Smooth muscle cell of the brain vasculature (primary cell): ENCODE measurements at regions not wholly inside any gene's neighbourhood (a gene's known extent, or its start where the extent isn't known, plus 50 kb on each side); places are given as distances from the start of the nearest gene placed in this dataset.

Source experiments
- DNase-seq: peaks from one replicate; pipeline ENCODE4 v3.0.0-alpha.2; 2012; ENCODE audit warnings: low read depth, low spot score

GRCh38 chr20:8935878-8936277 lies 133.0 kb upstream of the PLCB4 start:
- no peak for DNase-seq

DNA sequence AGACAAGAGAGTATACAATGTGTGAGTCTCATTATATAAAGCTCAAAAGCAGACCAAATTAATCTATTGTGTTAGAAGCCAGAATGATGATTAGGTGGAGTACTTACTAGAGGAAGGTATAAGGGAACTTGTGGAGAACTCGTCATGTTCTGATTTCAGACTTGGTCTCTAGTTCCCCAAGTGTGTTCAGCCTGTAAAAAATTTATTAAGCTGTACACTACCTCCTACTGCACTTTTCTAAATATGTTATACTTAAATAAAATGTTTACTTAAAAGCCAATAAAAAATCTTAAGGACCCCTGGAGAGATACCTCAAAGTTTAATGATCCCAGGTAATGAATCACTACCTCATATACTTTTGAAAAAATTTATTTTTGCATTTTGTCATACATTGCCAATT lies 130.4 kb upstream of the PLCB4 start:
- no peak for DNase-seq

GRCh38 chr20:8940326-8940725 lies 128.6 kb upstream of the PLCB4 start:
- peak; percentile 51 for DNase-seq

DNA sequence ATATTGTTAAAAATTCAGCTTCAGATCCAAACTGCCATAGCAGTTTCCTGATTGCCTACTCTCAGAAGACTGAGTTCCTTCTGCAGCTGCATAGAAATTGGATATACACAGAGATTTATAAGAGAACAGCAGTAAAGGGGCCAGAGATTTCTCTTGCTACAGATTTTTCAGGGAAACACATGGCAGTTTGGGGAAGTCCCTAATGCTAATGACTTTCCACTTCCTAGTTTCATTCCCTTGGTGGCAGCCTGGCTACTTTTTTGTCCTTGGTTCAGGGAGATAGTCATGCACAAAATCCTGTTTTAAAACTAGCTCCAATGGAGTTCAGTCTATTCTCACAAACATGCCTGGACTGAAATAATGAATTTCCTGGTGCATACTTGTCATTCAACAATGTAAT lies 125.3 kb upstream of the PLCB4 start:
- DNase-seq: no peak

- DNase-seq: no peak
These were observed 122.6 kb upstream of the PLCB4 start for GRCh38 chr20:8946036-8946940.

DNA sequence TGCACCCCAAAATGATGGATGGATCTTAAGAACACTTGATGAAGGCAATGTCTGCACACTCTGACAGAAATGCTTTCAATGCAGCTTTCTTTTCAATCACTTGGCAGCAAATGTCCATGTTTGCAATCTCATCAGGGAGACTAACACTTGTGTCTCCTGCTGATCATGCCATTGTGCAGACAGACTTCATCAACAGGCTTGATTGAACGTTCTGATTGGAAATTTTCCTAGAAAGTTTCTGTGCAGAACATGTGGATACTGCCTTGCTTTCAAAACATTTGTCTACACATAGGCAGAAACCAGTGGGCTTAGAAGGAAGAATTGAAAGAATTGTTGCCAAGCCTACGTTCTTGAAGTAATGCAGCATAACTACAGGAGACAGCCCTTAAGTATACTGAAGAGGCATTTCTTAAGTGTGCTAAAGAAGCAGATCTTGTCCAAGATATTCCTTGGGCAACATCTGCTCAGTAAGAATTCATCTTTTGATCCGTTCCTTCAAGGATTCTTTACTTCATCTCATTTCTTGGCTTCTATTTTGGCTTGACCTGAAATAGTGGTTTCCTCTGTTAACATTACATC lies 120.4 kb upstream of the PLCB4 start:
- DNase-seq: no peak

DNA sequence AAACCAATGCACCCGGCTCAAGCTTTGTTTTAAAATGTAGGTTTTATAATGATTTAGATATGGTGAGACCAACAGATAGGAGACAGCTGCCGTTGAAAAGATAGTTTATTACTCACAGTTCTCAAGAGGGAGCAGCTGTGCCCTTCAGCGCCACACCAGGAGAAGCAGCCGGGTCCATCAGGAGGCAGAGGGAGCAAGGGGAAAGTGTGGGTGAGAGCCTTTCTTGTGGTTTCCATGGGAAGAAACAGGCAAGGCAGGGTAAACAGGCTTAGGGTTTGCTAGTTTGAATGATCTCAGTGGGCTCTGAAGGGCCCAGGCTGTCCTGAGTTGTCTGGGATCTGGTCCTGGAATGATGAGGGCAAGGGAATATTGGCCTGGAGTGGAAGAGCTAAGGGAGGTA lies 117.7 kb upstream of the PLCB4 start:
- no peak for DNase-seq

DNA sequence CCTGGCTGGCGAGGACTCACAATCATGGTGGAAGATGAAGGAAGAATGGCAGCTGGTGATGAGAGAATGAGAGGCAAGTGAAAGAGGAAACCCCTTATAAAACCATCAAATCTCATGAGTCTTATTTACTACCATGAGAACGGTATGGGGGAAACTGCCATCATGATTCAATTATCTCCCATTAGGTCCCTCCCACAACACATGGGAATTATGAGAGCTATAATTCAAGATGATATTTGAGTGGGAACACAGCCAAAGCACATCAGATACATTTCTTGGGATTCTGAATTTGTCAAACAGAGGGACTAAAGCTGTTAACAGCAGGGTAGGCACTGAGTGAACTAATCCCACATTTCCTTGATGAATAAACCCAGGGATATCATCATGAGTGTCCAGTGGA lies 116.2 kb upstream of the PLCB4 start:
- DNase-seq: no peak

- DNase-seq: no peak
These were observed 115.6 kb upstream of the PLCB4 start for GRCh38 chr20:8953300-8953699.

DNA sequence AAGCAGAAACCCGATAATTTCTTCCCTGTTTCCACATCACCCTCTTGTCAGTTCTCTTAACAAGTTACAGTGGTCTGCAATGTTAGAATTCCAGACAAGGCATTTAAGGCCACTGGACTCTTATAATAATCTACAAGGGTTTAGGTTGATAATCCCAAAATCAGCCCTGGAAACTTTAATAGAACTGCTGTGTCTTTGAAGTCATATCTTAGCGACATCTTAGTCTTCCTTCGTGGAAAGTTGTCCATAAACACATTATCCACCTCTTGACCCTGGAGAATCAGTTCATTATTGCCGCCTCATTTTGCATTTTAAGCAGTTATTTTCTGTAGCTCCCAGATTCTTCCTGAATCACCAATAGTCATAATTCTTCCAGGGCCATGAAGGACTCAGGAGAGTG lies 108.6 kb upstream of the PLCB4 start:
- no peak for DNase-seq

DNA sequence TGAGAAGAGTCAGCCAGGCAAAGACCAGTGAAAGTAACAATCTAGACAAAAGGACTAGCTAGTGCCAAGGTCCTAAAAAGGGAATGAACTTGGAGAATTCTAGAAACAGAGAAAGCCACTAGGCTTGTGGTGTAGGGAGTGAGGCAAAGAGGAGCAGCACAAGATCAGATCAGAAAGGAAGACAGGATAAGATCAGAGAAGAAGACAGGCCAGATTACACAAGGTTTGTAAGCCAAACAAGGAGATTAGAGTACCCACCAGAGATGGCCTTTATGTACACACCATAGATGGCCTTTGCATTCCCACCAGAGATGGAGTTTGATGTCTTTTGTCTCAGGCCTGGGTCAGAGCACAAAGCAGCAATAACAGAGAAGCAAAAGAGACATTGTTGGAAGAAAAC lies 105.6 kb upstream of the PLCB4 start:
- DNase-seq: no peak

- DNase-seq: no peak
These were observed 103.8 kb upstream of the PLCB4 start for GRCh38 chr20:8964959-8965562.

DNA sequence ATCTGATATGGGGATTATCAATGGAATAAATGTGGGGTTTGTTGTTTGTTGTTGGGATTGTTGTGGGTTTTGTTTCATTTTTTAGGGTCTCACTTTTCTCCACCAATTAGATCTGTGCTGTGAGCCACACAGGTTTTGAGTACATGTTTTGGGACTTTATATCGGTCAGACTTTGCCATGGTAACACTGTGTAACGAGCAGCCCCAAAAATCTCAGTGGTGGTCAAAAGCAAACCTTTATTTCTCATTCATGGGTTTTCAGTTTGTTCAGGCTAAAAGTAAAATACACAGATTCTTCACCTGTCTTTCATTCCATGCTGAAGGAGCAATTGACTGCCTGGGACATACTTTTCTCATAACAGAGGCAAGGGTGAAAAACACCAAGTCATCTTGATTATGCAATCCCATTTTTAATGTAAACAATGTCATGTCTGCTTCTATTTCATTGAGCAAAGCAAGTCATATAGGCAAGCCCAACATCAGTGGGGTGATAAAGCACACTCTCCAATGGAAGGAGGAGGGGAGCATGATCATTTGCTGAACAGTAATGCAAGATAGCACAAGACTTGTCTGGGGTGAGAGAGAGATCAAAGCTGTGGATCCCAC lies 101.1 kb upstream of the PLCB4 start:
- no peak for DNase-seq

DNA sequence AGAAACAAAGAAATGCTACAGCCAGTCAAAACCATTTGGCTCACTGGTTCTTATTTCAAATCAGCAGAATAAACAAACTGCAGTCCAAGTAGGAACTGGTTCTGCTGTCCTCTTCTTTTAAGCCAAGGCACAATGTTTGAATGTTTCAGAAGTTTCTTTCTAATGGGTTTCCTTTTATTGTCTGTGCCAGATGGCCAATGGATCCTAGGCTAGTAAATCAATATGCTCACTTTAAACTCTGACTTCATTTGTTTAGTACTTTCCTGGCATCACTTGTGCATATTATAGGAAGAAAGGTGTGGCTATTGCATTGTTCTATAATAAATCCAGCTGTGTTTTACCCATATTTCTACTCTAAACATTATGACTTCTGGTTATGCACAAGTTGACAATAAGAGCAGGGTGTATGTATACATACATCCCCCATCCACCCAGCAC lies 99.7 kb upstream of the PLCB4 start:
- no peak for DNase-seq

GRCh38 chr20:8971669-8972316 lies 97.1 kb upstream of the PLCB4 start:
- no peak for DNase-seq

- DNase-seq: no peak
These were observed 95.8 kb upstream of the PLCB4 start for GRCh38 chr20:8972963-8973705.

- no peak for DNase-seq
These were observed 94.7 kb upstream of the PLCB4 start for GRCh38 chr20:8974009-8974708.

DNA sequence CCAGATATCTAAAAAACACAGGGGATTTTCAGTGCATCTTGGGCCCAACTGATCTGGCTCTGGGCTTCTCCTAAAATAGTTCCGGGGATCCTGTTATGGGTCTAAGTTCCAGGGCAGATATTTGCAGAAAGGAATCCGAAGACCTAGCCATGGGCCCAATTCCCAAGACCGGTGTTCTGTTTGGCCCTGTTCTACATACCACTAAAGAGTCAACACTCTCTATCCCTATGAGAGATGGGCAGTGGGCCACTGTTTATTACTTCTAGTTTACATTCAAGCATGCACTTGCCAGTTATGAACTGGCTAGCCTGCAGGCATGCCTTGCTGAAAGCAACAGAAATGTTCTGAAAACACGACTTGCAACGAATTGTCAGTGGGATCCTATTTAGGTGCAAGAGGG lies 87.4 kb upstream of the PLCB4 start:
- no peak for DNase-seq

DNA sequence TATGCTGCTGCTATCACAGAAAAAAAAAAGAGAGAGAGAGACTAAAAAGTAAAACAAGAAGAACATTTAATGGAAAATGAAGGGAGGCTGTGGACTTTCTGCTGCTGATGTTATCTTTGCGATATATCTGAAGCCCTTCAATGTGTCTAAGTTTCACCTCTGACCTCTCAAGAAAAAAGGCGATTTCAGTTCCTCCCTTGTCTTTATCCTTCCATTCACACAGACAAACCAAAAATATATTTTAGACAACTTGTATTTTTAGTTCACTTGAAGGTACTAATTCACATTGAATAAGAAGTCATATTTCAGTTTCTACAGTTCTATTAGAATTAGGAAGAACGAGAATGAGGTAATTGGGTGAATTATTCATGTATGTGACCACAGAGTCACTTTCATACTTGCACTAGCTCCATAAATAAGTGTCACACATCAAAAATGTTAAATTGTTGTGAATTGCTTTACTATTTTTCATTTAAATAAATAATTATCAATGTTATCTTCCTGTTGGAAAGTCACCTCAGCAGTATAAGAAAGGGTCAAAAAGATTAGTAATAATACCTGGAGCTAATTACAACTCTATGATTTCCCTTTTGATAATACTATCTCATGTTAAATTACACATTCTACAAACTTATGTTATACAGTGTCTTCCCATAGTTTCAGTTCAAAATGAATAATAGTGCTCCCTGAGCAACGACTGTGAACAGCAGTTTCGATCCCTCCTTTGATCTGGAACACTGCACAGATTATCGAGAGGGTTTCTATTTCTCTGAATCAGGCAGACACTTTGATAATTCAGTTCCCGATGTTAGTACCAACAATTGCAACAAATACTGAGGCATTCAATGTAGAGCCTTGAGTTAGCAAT lies 85.2 kb upstream of the PLCB4 start:
- no peak for DNase-seq

DNA sequence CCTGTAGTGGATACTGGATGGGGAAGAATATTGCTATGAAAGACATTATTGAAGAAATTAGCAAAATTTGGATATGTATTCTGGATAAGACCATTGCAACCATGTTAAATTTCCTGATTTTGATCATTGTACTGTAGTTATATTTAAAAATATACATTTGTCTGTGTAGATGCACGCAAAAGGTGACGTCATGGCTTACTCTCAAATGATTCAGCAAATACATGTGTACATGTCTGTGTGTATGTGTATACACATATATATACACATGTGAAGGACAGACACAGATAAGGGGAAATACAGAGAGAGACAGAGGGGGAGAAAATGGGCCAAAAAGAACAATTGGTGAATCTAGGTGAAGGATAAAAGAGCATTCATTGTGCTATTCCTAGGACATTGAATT lies 82.3 kb upstream of the PLCB4 start:
- no peak for DNase-seq
